WTC11 (cell line): ENCODE measurements at regions not wholly inside any gene's neighbourhood (a gene's known extent, or its start where the extent isn't known, plus 50 kb on each side); places are given as distances from the start of the nearest gene placed in this dataset.

ENCODE experiments used
- ATAC-seq: fragments of 200-7000 bp; cut with Tn5 transposase; 2 replicates; pipeline ENCODE4 v1.10.0; 2021; ENCODE audit warnings: mild to moderate bottlenecking, moderate library complexity
- CTCF ChIA-PET: fragments of 300-600 bp; sonication (Branson Sonifier 250); formaldehyde crosslinking; loops from one replicate; lab custom pipeline; 2021; ENCODE audit warnings: antibody characterized with exemption; lab: Charles Lee
- POLR2A ChIA-PET: fragments of 350-600 bp; sonication (Branson Sonifier 250); formaldehyde crosslinking; loops from one replicate; lab custom pipeline; 2021; ENCODE audit warnings: antibody characterized with exemption; lab: Charles Lee
- DNase-seq: peaks from one replicate; pipeline ENCODE4 v3.0.0; 2021; ENCODE audit warnings: low spot score
- H3K27ac Mint-ChIP-seq: 2 replicates; pipeline ENCODE4 v1.8.0; 2021; ENCODE audit warnings: mixed read lengths
- H3K27me3 Mint-ChIP-seq: 2 replicates; pipeline ENCODE4 v1.8.0; 2021; ENCODE audit warnings: low read depth, mild to moderate bottlenecking, moderate library complexity, mixed read lengths
- H3K36me3 Mint-ChIP-seq: 2 replicates; pipeline ENCODE4 v1.8.0; 2021; ENCODE audit warnings: mixed read lengths
- H3K4me1 Mint-ChIP-seq: 2 replicates; pipeline ENCODE4 v1.8.0; 2022; ENCODE audit warnings: mixed read lengths
- H3K4me3 Mint-ChIP-seq: 2 replicates; pipeline ENCODE4 v1.8.0; 2021; ENCODE audit warnings: mild to moderate bottlenecking, moderate library complexity, mixed read lengths
- H3K9me3 Mint-ChIP-seq: 2 replicates; pipeline ENCODE4 v1.8.0; 2021; ENCODE audit warnings: mixed read lengths
- CREB1 ChIP-seq: sonication (generic); formaldehyde crosslinking; IDR thresholded peaks from 2 replicates; pipeline ENCODE4 v1.8.0; 2023; ENCODE audit warnings: mild to moderate bottlenecking, missing genetic modification reagents
- CTCF ChIP-seq: fragments of 200-600 bp; IDR thresholded peaks from 2 replicates; pipeline ENCODE4 v1.8.0; 2022; ENCODE audit warnings: antibody characterized with exemption
- EMX1 ChIP-seq: fragments of 250-450 bp; sonication (Bioruptor Pico); IDR thresholded peaks from 2 replicates; pipeline ENCODE4 v1.8.0; 2021; ENCODE audit warnings: mild to moderate bottlenecking
- ESRRA ChIP-seq: sonication (generic); formaldehyde crosslinking; IDR thresholded peaks from 2 replicates; pipeline ENCODE4 v1.8.1; 2022; ENCODE audit warnings: mild to moderate bottlenecking, missing genetic modification reagents, borderline replicate concordance
- ETV6 ChIP-seq: sonication (generic); formaldehyde crosslinking; IDR thresholded peaks from 2 replicates; pipeline ENCODE4 v1.8.1; 2022; ENCODE audit warnings: mild to moderate bottlenecking, missing genetic modification reagents
- FOXK1 ChIP-seq: sonication (generic); formaldehyde crosslinking; IDR thresholded peaks from 2 replicates; pipeline ENCODE4 v1.8.0; 2022; ENCODE audit warnings: mild to moderate bottlenecking, moderate library complexity, missing genetic modification reagents
- FOXP1 ChIP-seq: sonication (generic); formaldehyde crosslinking; IDR thresholded peaks from 2 replicates; pipeline ENCODE4 v1.8.0; 2022; ENCODE audit warnings: missing genetic modification reagents, mild to moderate bottlenecking, moderate library complexity, borderline replicate concordance
- GABPB1 ChIP-seq: sonication (generic); formaldehyde crosslinking; IDR thresholded peaks from 2 replicates; pipeline ENCODE4 v1.8.1; 2023; ENCODE audit warnings: mild to moderate bottlenecking, missing genetic modification reagents
- HMGA2 ChIP-seq: fragments of 250-450 bp; sonication (Bioruptor Pico); IDR thresholded peaks from 2 replicates; pipeline ENCODE4 v1.4.0; 2021; ENCODE audit warnings: mild to moderate bottlenecking, moderate library complexity
- MLX ChIP-seq: sonication (generic); formaldehyde crosslinking; IDR thresholded peaks from 2 replicates; pipeline ENCODE4 v1.8.1; 2023; ENCODE audit warnings: mild to moderate bottlenecking, missing genetic modification reagents, moderate library complexity
- MYBL2 ChIP-seq: sonication (generic); formaldehyde crosslinking; IDR thresholded peaks from 2 replicates; pipeline ENCODE4 v1.8.1; 2023; ENCODE audit warnings: mild to moderate bottlenecking, moderate library complexity, missing genetic modification reagents
- NR2C2 ChIP-seq: sonication (generic); formaldehyde crosslinking; IDR thresholded peaks from 2 replicates; pipeline ENCODE4 v1.8.0; 2022; ENCODE audit warnings: mild to moderate bottlenecking, missing genetic modification reagents
- RORB ChIP-seq: fragments of 250-450 bp; sonication (Bioruptor Pico); IDR thresholded peaks from 2 replicates; pipeline ENCODE4 v1.9.0; 2021; ENCODE audit warnings: mild to moderate bottlenecking
- SMAD3 ChIP-seq: sonication (generic); formaldehyde crosslinking; IDR thresholded peaks from 2 replicates; pipeline ENCODE4 v1.8.0; 2022; ENCODE audit warnings: missing genetic modification reagents, mild to moderate bottlenecking, borderline replicate concordance
- SP1 ChIP-seq: sonication (generic); formaldehyde crosslinking; conservative IDR thresholded peaks from 2 replicates; pipeline ENCODE4 v1.8.1; 2022; ENCODE audit warnings: missing genetic modification reagents
- ZNF121 ChIP-seq: sonication (generic); formaldehyde crosslinking; IDR thresholded peaks from 2 replicates; pipeline ENCODE4 v1.8.0; 2023; ENCODE audit warnings: missing genetic modification reagents
- ZNF138 ChIP-seq: sonication (generic); formaldehyde crosslinking; conservative IDR thresholded peaks from 2 replicates; pipeline ENCODE4 v1.8.1; 2022; ENCODE audit warnings: mild to moderate bottlenecking, moderate library complexity, missing genetic modification reagents
- ZNF219 ChIP-seq: sonication (generic); formaldehyde crosslinking; IDR thresholded peaks from 2 replicates; pipeline ENCODE4 v1.8.0; 2023; ENCODE audit warnings: missing genetic modification reagents, mild to moderate bottlenecking, borderline replicate concordance
- ZNF317 ChIP-seq: sonication (generic); formaldehyde crosslinking; IDR thresholded peaks from 2 replicates; pipeline ENCODE4 v1.8.1; 2023; ENCODE audit warnings: low read depth, mild to moderate bottlenecking, moderate library complexity, missing genetic modification reagents, borderline replicate concordance
- ZNF423 ChIP-seq: fragments of 250-450 bp; sonication (Bioruptor Pico); IDR thresholded peaks from 2 replicates; pipeline ENCODE4 v2.1.2; 2022; ENCODE audit warnings: mild to moderate bottlenecking, moderate library complexity
- TF ChIP-seq, protein P1 (sequence below): sonication (generic); formaldehyde crosslinking; IDR thresholded peaks from 2 replicates; pipeline ENCODE4 v1.8.1; 2023; ENCODE audit warnings: mild to moderate bottlenecking, missing genetic modification reagents
- TF ChIP-seq, protein P2 (sequence below): sonication (generic); formaldehyde crosslinking; IDR thresholded peaks from 2 replicates; pipeline ENCODE4 v1.8.0; 2022; ENCODE audit warnings: mild to moderate bottlenecking, missing genetic modification reagents
- TF ChIP-seq, protein P3 (sequence below): sonication (generic); formaldehyde crosslinking; IDR thresholded peaks from 2 replicates; pipeline ENCODE4 v1.8.1; 2022; ENCODE audit warnings: low read depth, mild to moderate bottlenecking, moderate library complexity, missing genetic modification reagents, borderline replicate concordance
- TF ChIP-seq, protein P4 (sequence below): sonication (generic); formaldehyde crosslinking; IDR thresholded peaks from 2 replicates; pipeline ENCODE4 v1.8.1; 2022; ENCODE audit warnings: low read depth, missing genetic modification reagents, borderline replicate concordance
- TF ChIP-seq, protein P5 (sequence below): sonication (generic); formaldehyde crosslinking; IDR thresholded peaks from 2 replicates; pipeline ENCODE4 v1.8.0; 2022; ENCODE audit warnings: mild to moderate bottlenecking, missing genetic modification reagents
- TF ChIP-seq, protein P6 (sequence below): fragments of 250-450 bp; sonication (Bioruptor Pico); IDR thresholded peaks from 2 replicates; pipeline ENCODE4 v1.8.0; 2021; ENCODE audit warnings: mild to moderate bottlenecking

DNA sequence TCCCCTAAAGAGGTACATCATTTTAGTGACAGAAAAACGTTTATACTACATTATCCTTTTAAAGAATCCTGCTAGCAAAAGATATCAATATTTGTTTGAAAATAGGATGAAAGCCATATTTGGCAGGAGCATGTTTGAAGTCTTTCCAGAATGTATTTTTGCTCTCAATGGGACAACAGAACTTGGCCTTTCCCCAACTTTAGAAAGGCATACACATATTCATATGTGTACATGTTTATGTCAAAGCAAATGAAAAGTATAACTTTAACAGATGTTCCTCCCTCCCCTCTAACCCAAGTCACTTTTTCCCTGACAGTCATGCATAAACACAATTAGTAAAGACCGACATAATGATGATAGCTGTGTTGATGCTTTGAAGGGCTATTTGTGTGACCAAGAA, 427.8 kb upstream of the CDH6 start:
- ChIA-PET CTCF (no interaction called here), POLR2A (no interaction called here)
- Mint-ChIP-seq H3K27me3 (no peaks in the 10 kb centered on the region), H3K36me3 (no peaks in the 10 kb centered on the region), H3K4me1 (peaks cover 5% of the 10 kb centered on the region), H3K9me3 (no peaks in the 10 kb centered on the region)
- DNase-seq (no peak), ATAC-seq (no peak)
- no peak for TF ChIP-seq ETV6 (CRISPR knock-in tag)
- TF ChIP-seq ESRRA = no peak
- no peak for TF ChIP-seq ZNF121 (CRISPR knock-in tag)
- TF ChIP-seq HMGA2 (CRISPR knock-in tag) = no peak
- no peak for TF ChIP-seq FOXP1 (CRISPR knock-in tag)
- no peak for TF ChIP-seq CTCF
- TF ChIP-seq EMX1 (CRISPR knock-in tag) = no peak
- TF ChIP-seq SMAD3 (CRISPR knock-in tag) = no peak
- no peak for TF ChIP-seq NR2C2 (CRISPR knock-in tag)
- TF ChIP-seq, all 79 proteins: peak for 0
- Mint-ChIP-seq H3K4me3 (no peak overlapping the region), H3K27ac (no peak overlapping the region)

DNA sequence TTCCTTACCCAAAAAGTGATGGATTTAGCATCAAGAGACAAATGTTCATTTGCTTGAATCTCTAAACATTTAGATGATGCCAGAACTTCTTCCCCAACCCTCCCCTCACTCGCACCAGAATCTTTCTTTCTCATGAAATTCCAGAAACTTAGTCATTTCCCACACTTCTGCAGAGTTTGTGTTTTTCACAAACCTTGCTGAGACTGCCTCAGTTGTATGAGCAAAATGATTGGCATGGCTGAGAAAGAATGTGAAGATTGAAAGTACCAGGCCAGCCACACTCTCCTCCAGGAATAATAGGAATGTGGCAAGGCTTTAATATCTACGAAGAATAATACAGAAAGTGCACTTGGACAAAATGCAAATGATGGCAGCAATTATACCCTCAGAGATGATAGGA, 428.3 kb upstream of the CDH6 start:
- H3K9me3 Mint-ChIP-seq = peaks cover under 1% of the 10 kb centered on the region
- H3K4me3 Mint-ChIP-seq = no peak overlapping the region
- H3K36me3 Mint-ChIP-seq = no peaks in the 10 kb centered on the region
- no peak for ATAC-seq
- TF ChIP-seq ZNF138 (CRISPR knock-in tag) (no peak), FOXK1 (CRISPR knock-in tag) (no peak), FOXP1 (CRISPR knock-in tag) (no peak), NR2C2 (CRISPR knock-in tag) (no peak), ZNF317 (no peak), MLX (CRISPR knock-in tag) (no peak), ZNF423 (no peak), SP1 (CRISPR knock-in tag) (no peak), MYBL2 (CRISPR knock-in tag) (no peak), CREB1 (CRISPR knock-in tag) (no peak), GABPB1 (CRISPR knock-in tag) (no peak), RORB (CRISPR knock-in tag) (no peak), ZNF219 (CRISPR knock-in tag) (no peak)
- TF ChIP-seq, protein P1, sequence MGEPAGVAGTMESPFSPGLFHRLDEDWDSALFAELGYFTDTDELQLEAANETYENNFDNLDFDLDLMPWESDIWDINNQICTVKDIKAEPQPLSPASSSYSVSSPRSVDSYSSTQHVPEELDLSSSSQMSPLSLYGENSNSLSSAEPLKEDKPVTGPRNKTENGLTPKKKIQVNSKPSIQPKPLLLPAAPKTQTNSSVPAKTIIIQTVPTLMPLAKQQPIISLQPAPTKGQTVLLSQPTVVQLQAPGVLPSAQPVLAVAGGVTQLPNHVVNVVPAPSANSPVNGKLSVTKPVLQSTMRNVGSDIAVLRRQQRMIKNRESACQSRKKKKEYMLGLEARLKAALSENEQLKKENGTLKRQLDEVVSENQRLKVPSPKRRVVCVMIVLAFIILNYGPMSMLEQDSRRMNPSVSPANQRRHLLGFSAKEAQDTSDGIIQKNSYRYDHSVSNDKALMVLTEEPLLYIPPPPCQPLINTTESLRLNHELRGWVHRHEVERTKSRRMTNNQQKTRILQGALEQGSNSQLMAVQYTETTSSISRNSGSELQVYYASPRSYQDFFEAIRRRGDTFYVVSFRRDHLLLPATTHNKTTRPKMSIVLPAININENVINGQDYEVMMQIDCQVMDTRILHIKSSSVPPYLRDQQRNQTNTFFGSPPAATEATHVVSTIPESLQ (CRISPR knock-in tag) = no peak
- TF ChIP-seq, protein P2, sequence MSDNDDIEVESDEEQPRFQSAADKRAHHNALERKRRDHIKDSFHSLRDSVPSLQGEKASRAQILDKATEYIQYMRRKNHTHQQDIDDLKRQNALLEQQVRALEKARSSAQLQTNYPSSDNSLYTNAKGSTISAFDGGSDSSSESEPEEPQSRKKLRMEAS (CRISPR knock-in tag) = no peak
- TF ChIP-seq, protein P3, sequence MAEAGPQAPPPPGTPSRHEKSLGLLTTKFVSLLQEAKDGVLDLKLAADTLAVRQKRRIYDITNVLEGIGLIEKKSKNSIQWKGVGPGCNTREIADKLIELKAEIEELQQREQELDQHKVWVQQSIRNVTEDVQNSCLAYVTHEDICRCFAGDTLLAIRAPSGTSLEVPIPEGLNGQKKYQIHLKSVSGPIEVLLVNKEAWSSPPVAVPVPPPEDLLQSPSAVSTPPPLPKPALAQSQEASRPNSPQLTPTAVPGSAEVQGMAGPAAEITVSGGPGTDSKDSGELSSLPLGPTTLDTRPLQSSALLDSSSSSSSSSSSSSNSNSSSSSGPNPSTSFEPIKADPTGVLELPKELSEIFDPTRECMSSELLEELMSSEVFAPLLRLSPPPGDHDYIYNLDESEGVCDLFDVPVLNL (CRISPR knock-in tag) = no peak
- TF ChIP-seq, protein P4, sequence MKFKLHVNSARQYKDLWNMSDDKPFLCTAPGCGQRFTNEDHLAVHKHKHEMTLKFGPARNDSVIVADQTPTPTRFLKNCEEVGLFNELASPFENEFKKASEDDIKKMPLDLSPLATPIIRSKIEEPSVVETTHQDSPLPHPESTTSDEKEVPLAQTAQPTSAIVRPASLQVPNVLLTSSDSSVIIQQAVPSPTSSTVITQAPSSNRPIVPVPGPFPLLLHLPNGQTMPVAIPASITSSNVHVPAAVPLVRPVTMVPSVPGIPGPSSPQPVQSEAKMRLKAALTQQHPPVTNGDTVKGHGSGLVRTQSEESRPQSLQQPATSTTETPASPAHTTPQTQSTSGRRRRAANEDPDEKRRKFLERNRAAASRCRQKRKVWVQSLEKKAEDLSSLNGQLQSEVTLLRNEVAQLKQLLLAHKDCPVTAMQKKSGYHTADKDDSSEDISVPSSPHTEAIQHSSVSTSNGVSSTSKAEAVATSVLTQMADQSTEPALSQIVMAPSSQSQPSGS = no peak
- TF ChIP-seq, protein P5, sequence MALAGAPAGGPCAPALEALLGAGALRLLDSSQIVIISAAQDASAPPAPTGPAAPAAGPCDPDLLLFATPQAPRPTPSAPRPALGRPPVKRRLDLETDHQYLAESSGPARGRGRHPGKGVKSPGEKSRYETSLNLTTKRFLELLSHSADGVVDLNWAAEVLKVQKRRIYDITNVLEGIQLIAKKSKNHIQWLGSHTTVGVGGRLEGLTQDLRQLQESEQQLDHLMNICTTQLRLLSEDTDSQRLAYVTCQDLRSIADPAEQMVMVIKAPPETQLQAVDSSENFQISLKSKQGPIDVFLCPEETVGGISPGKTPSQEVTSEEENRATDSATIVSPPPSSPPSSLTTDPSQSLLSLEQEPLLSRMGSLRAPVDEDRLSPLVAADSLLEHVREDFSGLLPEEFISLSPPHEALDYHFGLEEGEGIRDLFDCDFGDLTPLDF = no peak
- TF ChIP-seq, protein P6, sequence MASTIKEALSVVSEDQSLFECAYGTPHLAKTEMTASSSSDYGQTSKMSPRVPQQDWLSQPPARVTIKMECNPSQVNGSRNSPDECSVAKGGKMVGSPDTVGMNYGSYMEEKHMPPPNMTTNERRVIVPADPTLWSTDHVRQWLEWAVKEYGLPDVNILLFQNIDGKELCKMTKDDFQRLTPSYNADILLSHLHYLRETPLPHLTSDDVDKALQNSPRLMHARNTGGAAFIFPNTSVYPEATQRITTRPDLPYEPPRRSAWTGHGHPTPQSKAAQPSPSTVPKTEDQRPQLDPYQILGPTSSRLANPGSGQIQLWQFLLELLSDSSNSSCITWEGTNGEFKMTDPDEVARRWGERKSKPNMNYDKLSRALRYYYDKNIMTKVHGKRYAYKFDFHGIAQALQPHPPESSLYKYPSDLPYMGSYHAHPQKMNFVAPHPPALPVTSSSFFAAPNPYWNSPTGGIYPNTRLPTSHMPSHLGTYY = no peak
- peaks cover 6% of the 10 kb centered on the region for H3K4me1 Mint-ChIP-seq
- ChIA-PET CTCF (no interaction called here), POLR2A (no interaction called here)
- H3K27me3 Mint-ChIP-seq = no peaks in the 10 kb centered on the region
- H3K27ac Mint-ChIP-seq = no peak overlapping the region
- DNase-seq = no peak
